ENCODE measurements at regions not wholly inside any gene's neighbourhood (a gene's known extent, or its start where the extent isn't known, plus 50 kb on each side); places are given as distances from the start of the nearest gene placed in this dataset.

GRCh38 chr13:111909501-111909900 lies 157.4 kb upstream of the SOX1 start:
- TF ChIP-seq REST (IDR thresholded peaks at IDR 0.05) (no peak), CEBPB (IDR thresholded peaks at IDR 0.05) (no peak), NR3C1 (IDR thresholded peaks at IDR 0.05) (no peak), JUNB (IDR thresholded peaks at IDR 0.05) (no peak), POLR2A (IDR thresholded peaks at IDR 0.05; ENCODE audit: low read length) (no peak), CTCF (IDR thresholded peaks at IDR 0.05) (no peak), ESRRA (IDR thresholded peaks at IDR 0.05; ENCODE audit: borderline replicate concordance, low read length) (no peak)

Measured in A549 (cell line).